GM21390 (cell line): ENCODE measurements at regions not wholly inside any gene's neighbourhood (a gene's known extent, or its start where the extent isn't known, plus 50 kb on each side); places are given as distances from the start of the nearest gene placed in this dataset.
"Not testable (repeated sequence)": the region's sequence is repeated elsewhere in the genome, so short reads cannot be mapped to it uniquely, and the experiment has no call there.

Experiments
- ATAC-seq: cut with Tn5 transposase; IDR thresholded peaks from one replicate; pipeline ENCODE4 v1.9.1; 2021; ENCODE audit not compliant: unreplicated experiment

DNA sequence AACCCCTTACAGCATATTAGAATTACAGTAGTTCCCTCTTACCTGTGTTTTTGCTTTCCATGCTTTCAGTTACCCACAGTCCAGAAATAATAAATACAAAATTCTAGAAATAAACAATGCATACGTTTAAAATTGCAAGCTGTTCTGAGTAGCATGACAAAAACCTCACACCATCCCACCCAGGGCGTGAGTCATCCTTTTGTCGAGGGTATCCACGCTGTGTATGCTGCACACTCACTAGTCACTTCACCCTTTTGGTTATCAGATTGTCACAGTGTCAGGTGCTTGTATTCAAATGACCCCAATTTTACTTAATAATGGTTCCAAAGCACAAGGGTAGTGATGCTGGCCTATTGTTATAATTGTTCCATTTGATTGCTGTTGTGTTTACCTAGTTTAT, 72.5 kb upstream of the P3H2 start:
- ATAC-seq = no peak

DNA sequence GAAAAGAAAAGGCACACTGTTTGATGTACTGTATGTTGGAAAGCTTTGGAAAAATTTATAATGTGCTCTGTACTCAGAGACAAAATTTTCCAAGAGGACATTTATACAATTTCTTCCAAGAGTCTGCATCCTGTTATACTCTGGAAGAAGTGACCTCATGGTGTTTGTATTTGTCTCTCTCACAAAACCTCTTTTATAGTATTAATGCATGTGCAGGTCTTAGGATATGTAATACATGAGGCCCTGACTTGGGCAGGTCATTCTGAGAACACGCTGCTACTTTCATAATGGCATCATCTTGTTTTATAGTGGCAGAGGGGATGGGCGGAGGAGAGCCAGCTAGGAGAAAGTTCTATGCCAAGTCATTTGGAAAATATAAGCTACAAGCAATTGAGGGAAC, 72.0 kb upstream of the P3H2 start:
- ATAC-seq = no peak

DNA sequence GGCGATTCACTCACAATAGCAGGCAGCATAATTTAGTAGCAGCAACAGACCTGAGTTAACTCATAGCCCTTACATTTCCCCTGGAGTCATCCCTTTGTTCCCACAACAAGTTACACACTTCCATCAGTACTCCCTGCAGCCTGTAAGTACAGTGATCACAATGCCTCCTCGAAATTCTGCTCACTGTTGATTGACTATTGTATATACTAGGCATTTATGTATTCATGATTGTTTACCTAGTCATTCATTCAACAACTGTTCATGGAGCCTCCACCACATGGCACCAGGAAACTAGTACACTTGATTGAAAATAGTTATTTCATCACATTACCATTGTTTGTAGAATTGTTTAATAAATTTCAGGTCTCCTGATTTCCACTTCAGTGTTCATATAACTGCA, 71.4 kb upstream of the P3H2 start:
- ATAC-seq = no peak

DNA sequence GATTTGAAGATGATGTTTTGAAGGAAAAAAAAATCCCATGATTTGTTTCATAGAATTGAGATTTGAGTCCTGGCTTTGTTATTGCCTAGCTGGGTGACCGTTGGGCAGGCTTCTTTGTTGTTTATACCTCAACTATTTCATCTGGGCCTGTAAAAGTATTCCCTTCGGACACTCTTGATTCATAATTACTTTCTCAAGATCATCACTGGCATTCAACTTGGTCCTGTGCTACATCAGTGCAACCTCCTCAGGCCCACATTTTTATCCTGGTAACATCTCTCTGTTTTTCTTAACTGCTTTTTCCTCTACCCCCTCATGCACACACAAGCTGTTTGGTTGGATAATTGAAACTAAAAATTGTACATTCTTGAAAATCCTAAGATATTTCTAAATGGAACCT, 67.5 kb upstream of the P3H2 start:
- no peak for ATAC-seq

DNA sequence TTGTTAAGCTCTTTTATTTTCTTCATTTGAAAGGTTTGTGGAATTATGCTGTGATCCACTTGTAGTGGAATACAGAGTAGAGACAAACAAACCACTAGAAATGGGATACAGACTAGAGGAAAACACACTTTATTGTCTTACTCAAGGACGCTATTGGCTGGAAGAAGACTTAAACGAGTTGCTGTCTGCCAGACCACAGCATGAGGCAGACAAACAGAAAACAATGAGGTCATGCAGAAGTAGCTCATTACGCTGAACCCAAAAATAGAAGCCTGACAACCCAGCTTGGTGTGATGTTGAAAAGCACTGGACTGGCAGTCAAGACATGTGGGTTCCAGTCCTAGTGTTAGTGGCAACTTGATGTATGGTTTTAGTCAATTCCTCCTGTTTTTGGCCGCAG, 62.4 kb upstream of the P3H2 start:
- no peak for ATAC-seq

DNA sequence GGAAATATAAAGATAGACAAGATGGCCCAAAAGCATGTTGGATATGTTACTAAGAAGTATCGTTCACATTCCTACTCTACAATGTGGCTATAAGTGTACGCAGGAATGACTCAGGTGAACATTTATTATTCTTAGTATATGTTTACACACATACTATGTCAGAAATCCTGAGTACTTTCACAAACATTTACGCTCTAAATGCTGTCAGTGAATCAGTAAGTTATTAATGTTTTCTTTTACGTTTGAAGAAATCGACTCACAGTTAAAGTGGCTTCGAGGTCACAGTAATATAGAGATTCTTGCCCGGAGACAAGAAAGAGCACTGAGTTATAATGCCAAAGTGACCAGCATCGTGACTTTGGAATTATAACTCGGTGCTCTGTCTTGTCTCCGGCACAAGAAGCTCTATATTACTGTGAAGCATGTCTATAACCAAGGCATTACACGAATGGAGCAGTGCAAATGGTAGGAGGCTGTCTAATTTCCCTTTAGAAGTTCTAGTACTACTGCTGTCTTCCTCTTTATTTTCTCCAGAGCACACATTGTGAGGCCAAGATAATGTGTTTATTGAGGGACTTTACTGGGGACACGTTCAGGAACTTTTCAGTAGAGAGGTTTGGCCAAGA, 61.8 kb upstream of the P3H2 start:
- no peak for ATAC-seq

DNA sequence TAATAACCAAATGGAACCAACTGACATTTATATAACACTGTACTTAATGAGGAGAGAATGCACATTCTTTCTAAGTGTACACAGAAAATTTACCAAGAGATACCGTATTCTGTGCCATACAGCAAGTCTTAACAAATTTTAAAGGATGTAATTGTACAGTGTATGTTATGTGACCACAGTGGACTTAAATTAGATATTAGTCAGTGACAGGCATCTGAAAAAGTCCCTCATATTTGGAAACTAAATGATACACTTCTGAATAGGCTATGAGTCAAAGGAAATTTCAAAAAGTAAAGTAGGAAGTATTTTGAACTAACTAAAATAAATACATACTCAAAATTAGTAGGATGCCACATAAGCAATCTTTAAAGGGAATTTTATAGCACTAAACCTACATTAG, 59.6 kb upstream of the P3H2 start:
- no peak for ATAC-seq

DNA sequence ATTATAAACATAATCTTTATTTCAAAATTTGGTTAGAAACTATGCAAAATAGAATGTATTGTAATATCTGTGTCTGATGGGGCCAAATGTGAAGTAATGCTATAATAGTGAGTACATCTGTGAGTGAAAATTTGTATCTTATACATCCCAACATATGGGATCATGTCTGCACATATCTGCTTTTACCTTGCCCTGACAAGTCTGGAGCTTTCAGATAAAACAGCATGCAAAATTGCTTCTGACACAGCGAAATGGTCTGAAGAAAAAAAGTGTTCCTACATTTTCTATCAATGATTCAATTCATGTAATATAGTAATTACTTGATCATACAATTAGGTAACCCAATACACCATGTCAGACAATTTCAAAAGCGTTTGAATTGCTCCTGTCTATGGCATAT, 58.1 kb upstream of the P3H2 start:
- no peak for ATAC-seq

DNA sequence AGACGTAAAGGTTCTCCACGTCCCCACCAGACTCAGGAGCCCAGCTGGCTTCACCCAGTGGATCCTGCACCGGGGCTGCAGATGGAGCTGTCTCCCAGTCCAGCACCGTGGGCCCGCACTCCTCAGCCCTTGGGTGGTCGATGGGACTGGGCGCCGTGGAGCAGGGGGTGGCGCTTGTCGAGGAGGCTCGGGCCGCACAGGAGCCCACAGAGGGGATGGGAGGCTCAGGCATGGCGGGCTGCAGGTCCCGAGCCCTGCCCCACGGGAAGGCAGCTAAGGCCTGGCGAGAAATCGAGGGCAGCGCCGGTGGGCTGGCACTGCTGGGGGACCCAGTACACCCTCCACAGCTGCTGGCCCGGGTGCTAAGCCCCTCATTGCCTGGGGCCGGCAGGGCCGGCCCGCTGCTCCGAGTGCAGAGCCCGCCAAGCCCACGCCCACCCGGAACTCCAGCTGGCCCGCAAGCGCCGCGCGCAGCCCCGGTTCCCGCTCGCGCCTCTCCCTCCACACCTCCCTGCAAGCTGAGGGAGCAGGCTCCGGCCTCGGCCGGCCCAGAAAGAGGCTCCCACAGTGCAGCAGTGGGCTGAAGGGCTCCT, 56.3 kb upstream of the P3H2 start:
- ATAC-seq = not testable (repeated sequence)

DNA sequence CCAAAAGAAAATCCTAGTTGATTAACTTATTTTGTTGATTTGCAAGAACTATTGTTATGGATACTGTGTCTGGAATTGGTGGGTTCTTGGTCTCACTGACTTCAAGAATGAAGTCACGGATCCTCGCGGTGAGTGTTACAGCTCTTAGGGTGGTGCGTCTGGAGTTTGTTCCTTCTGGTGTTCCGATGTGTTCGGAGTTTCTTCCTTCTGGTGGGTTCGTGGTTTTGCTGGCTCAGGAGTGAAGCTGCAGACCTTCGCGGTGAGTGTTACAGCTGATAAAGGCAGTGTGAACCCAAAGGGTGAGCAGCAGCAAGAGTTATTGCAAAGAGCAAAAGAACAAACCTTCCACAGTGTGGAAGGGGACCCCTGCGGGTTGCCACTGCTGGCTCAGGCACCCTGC, 55.4 kb upstream of the P3H2 start:
- ATAC-seq = not testable (repeated sequence)

DNA sequence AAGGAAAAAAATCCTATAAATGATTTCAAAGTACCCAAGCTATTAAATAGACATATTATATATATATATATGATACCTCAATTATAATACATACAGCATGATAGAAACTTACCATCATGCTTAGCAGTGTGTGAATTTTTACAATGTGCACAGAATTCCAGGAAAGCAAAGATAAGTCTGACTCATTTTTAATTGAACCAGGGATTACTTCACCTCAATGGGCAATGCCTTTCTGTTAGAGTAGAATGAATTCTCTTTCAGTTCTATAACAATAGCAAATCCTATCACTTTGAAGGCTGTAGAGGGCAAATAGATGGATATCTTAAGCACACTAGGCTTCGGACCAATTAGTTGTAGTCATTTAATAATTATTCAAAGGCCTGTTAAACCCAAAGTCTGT, 54.8 kb upstream of the P3H2 start:
- no peak for ATAC-seq

DNA sequence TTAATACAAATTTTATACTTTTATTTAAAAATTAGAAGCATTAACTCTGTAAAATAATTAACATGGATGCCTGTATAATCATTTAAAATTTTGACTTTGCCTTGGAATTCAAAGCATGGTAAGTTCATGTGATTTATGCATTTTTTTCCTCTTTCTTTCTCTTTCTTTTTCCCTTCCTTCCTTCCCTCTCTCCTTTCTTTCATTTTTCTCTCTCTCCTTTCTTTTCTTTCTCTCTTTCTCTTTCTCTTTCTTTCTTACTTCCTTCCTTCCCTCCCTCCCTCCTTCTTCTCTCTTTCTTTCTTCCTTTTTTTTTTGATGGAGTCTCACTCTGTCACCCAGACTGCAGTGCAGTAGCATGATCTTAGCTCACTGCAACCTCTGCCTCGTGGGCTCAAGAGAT, 53.8 kb upstream of the P3H2 start:
- no peak for ATAC-seq

DNA sequence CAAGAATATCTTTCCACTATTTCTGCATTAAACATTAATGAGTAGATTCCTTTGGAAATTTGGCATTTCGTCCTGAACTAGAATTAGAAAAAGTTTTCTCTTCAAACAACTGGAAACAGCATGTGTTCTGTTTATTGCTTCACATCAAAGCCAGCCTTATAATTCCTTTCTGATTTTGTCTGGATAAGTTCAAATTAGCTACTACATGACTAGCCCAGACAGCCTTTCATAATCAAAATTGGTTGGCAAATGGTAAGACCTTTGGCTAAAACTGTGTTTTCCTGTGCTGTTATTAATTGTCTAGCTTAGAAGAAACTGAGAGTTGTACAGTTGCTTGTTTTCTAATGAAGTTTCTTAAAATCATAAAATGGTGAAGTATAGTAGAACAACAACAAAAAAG, 52.7 kb upstream of the P3H2 start:
- no peak for ATAC-seq

DNA sequence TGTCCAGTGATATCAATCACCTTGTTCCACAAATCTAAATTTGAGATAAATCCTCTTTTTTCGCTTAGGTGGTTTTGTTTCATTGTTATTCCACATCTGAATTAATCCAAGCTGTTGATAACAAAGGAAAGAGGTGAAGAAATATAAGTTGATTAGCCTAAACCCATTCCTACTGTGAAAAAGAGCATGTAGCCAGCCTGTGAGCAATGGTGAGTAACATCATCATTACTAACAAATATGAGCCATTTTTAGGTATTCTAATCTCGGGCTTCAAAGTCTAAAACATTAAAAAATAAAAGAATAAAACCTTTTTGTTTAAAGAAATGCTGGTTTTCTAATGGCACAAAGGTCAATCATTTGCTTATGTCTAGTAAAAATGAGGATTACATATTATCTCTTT, 52.1 kb upstream of the P3H2 start:
- ATAC-seq = no peak
